OCI-LY7 (cell line): ENCODE measurements at regions not wholly inside any gene's neighbourhood (a gene's known extent, or its start where the extent isn't known, plus 50 kb on each side); places are given as distances from the start of the nearest gene placed in this dataset.
"Not testable (repeated sequence)": the region's sequence is repeated elsewhere in the genome, so short reads cannot be mapped to it uniquely, and the experiment has no call there.

Source experiments
- BruUV-seq: library from RNA; stranded (reverse); fragments of 400-500 nt; replicated peaks from 2 replicates; lab custom pipeline; 2021; lab: Mats Ljungman, UMichigan
- CTCF ChIA-PET: fragments of 300-600 bp; sonication (Branson Sonifier 250); formaldehyde crosslinking; loops from one replicate; lab custom pipeline; 2022; ENCODE audit warnings: antibody characterized with exemption; ENCODE audit not compliant: unreplicated experiment; lab: Charles Lee
- POLR2A ChIA-PET: fragments of 300-600 bp; sonication (Branson Sonifier 250); formaldehyde crosslinking; loops from one replicate; lab custom pipeline; 2022; ENCODE audit warnings: antibody characterized with exemption; lab: Charles Lee
- DNase-seq: peaks from one replicate; pipeline ENCODE4 v3.0.0-alpha.2; 2015; ENCODE audit warnings: low spot score
- H2AFZ ChIP-seq: fragments of 200-600 bp; sonication (generic), shearing (Covaris generic); 2 replicates; pipeline ENCODE4 v1.6.1; 2014; ENCODE audit warnings: mild to moderate bottlenecking, antibody characterized with exemption, low read length, moderate library complexity
- H3K27ac ChIP-seq: fragments of 200-600 bp; sonication (generic); 2 replicates; pipeline ENCODE4 v1.5.1; 2014; ENCODE audit warnings: mixed run types, low read depth, mild to moderate bottlenecking, moderate library complexity, low read length, inconsistent platforms; ENCODE audit not compliant: poor library complexity, severe bottlenecking
- H3K36me3 ChIP-seq: fragments of 200-600 bp; sonication (generic); 2 replicates; pipeline ENCODE4 v1.6.1; 2014; ENCODE audit warnings: mild to moderate bottlenecking, antibody characterized with exemption, low read length, moderate library complexity, mixed read lengths; ENCODE audit not compliant: insufficient read depth
- H3K4me1 ChIP-seq: fragments of 200-600 bp; sonication (generic); 2 replicates; pipeline ENCODE4 v1.5.1; 2014; ENCODE audit warnings: mild to moderate bottlenecking, low read length; ENCODE audit not compliant: insufficient read depth, poor library complexity, severe bottlenecking
- H3K4me2 ChIP-seq: fragments of 200-600 bp; sonication (generic); 2 replicates; pipeline ENCODE4 v1.6.1; 2014; ENCODE audit warnings: mild to moderate bottlenecking, low read length
- H3K4me3 ChIP-seq: fragments of 200-600 bp; sonication (generic); 2 replicates; pipeline ENCODE4 v1.5.1; 2014; ENCODE audit warnings: mild to moderate bottlenecking, low read depth, low read length; ENCODE audit not compliant: poor library complexity, severe bottlenecking
- H3K79me2 ChIP-seq: fragments of 200-600 bp; sonication (generic); 2 replicates; pipeline ENCODE4 v1.6.1; 2016; ENCODE audit warnings: low read depth, mild to moderate bottlenecking, low read length, moderate library complexity, mixed read lengths; ENCODE audit not compliant: insufficient read depth
- H3K9me2 ChIP-seq: fragments of 200-600 bp; sonication (generic); 2 replicates; pipeline ENCODE4 v1.6.1; 2016; ENCODE audit warnings: mild to moderate bottlenecking, low read length, mixed read lengths; ENCODE audit not compliant: insufficient read depth
- H3K9me3 ChIP-seq: fragments of 200-600 bp; sonication (generic); 2 replicates; pipeline ENCODE4 v1.6.1; 2014; ENCODE audit warnings: mild to moderate bottlenecking, mixed run types, low read length, mixed read lengths
- H4K20me1 ChIP-seq: fragments of 200-600 bp; sonication (generic); 2 replicates; pipeline ENCODE4 v1.6.1; 2014; ENCODE audit warnings: mild to moderate bottlenecking, antibody characterized with exemption, low read length, moderate library complexity, mixed read lengths; ENCODE audit not compliant: insufficient read depth
- CTCF ChIP-seq: fragments of 200-600 bp; sonication (generic); conservative IDR thresholded peaks from 2 replicates; pipeline ENCODE4 v1.5.1; 2014; ENCODE audit warnings: mild to moderate bottlenecking, antibody characterized with exemption, low read length, moderate library complexity, mixed read lengths
- EZH2phosphoT487 ChIP-seq: fragments of 200-600 bp; sonication (generic); IDR thresholded peaks from 2 replicates; pipeline ENCODE4 v1.6.1; 2018; ENCODE audit warnings: low read depth, borderline replicate concordance, mild to moderate bottlenecking, mixed run types, antibody characterized with exemption, low read length, moderate library complexity, mixed read lengths
- intact Hi-C: fragments of 100-400 bp; cut with micrococcal nuclease; formaldehyde crosslinking; loops from one replicate; pipeline ENCODE4 v1.10.0; 2022; ENCODE audit not compliant: unreplicated experiment

- DNase-seq: no peak
- no peaks in the 10 kb centered on the region for H3K79me2 ChIP-seq
- no peaks in the 10 kb centered on the region for H3K9me2 ChIP-seq
- no peaks in the 10 kb centered on the region for H3K36me3 ChIP-seq
- ChIA-PET CTCF (no interaction called here), POLR2A (interaction anchor here (0.6 kb wide), 1 partner anchor 40 kb away, joined by 4 read pairs; no protein-coding TSS in a partner anchor)
- BruUV-seq: no TSS peak
- no peak for TF ChIP-seq EZH2phosphoT487
- no peak for TF ChIP-seq CTCF
- intact Hi-C loops: no loop called here
- H2AFZ ChIP-seq: no peak overlapping the region
- no peaks in the 10 kb centered on the region for H3K9me3 ChIP-seq
- H3K4me3 ChIP-seq: no peak overlapping the region
- H3K4me2 ChIP-seq: no peak overlapping the region
- no peak overlapping the region for H3K27ac ChIP-seq
- H3K4me1 ChIP-seq: peaks cover 7% of the 10 kb centered on the region
- H4K20me1 ChIP-seq: no peaks in the 10 kb centered on the region
Observed at GRCh38 chr13:66152596-66152995, 1077.5 kb downstream of the PCDH9 start.

- H3K4me3 ChIP-seq, H3K9me3 ChIP-seq, H4K20me1 ChIP-seq, BruUV-seq, DNase-seq, H3K79me2 ChIP-seq, H2AFZ ChIP-seq, H3K9me2 ChIP-seq, H3K4me2 ChIP-seq, H3K36me3 ChIP-seq, POLR2A ChIA-PET, H3K27ac ChIP-seq, intact Hi-C loops, CTCF ChIA-PET: not testable (repeated sequence)
- H3K4me1 ChIP-seq: peaks cover 17% of the 10 kb centered on the region
Observed at GRCh38 chr13:66144357-66144756, 1085.8 kb downstream of the PCDH9 start.

- POLR2A ChIA-PET: interaction anchor here (0.7 to 1.5 kb wide), 8 partner anchors 9 to 746 kb away, joined by 3 to 5 read pairs (median 3); no protein-coding TSS in a partner anchor
- Histone ChIP-seq H3K36me3 (peaks cover 8% of the 10 kb centered on the region), H3K4me1 (peaks cover 45% of the 10 kb centered on the region), H3K9me3 (peaks cover 19% of the 10 kb centered on the region), H3K27ac (peak overlapping the region; percentile 96), H4K20me1 (no peaks in the 10 kb centered on the region), H3K9me2 (no peaks in the 10 kb centered on the region), H3K79me2 (no peaks in the 10 kb centered on the region), H3K4me2 (peak overlapping the region; percentile 65), H3K4me3 (peak overlapping the region; percentile 32), H2AFZ (peak overlapping the region; percentile 85)
- CTCF ChIA-PET: no interaction called here
- TF ChIP-seq EZH2phosphoT487: no peak
- TF ChIP-seq CTCF: no peak
- peak; percentile 55 for DNase-seq
- BruUV-seq: no TSS peak
- intact Hi-C loops: loop anchor here (2.0 to 10.0 kb wide), 5 partner anchors 172 to 1091 kb away; partner anchors contain the start of gene PCDH9
Observed at GRCh38 chr13:66139701-66140100, 1090.4 kb downstream of the PCDH9 start.
